Naive B cell (primary cell): ENCODE measurements at regions not wholly inside any gene's neighbourhood (a gene's known extent, or its start where the extent isn't known, plus 50 kb on each side); places are given as distances from the start of the nearest gene placed in this dataset.
"Not testable (repeated sequence)": the region's sequence is repeated elsewhere in the genome, so short reads cannot be mapped to it uniquely, and the experiment has no call there.

Experiments used
- ATAC-seq, 2 donors: fragments of 150-1000 bp; cut with Tn5 transposase; 2 replicates each; pipeline ENCODE4 v1.10.0; 2021; ENCODE audit warnings: low read depth in 2 of 2, mild to moderate bottlenecking in 2 of 2, moderate library complexity in 2 of 2
- DNase-seq: peaks from one replicate; pipeline ENCODE4 v3.0.0; 2022
- H3K27ac Mint-ChIP-seq, 6 donors: one replicate each; pipeline ENCODE4 v1.8.0; 2020 to 2022; ENCODE audit warnings: mild to moderate bottlenecking in 6 of 6, mixed read lengths in 6 of 6, moderate library complexity in 5 of 6, inconsistent platforms in 2 of 6
- H3K27me3 Mint-ChIP-seq, 3 donors: one replicate each; pipeline ENCODE4 v1.8.0; 2021 to 2022; ENCODE audit warnings: mixed read lengths in 3 of 3, mild to moderate bottlenecking in 1 of 3
- H3K36me3 Mint-ChIP-seq, 2 donors: one replicate each; pipeline ENCODE4 v1.8.0; 2020 to 2022; ENCODE audit warnings: mixed read lengths in 2 of 2, inconsistent platforms in 1 of 2, mild to moderate bottlenecking in 1 of 2
- H3K4me1 Mint-ChIP-seq, 3 donors: one replicate each; pipeline ENCODE4 v1.8.0; 2020 to 2022; ENCODE audit warnings: mixed read lengths in 3 of 3, inconsistent platforms in 1 of 3, mild to moderate bottlenecking in 1 of 3, moderate library complexity in 1 of 3
- H3K4me3 Mint-ChIP-seq, 8 donors: one replicate each; pipeline ENCODE4 v1.8.0; 2020 to 2022; ENCODE audit warnings: mild to moderate bottlenecking in 8 of 8, mixed read lengths in 8 of 8, moderate library complexity in 8 of 8, inconsistent platforms in 2 of 8
- H3K9me3 Mint-ChIP-seq, 7 donors: one replicate each; pipeline ENCODE4 v1.8.0; 2020 to 2022; ENCODE audit warnings: mixed read lengths in 7 of 7, mild to moderate bottlenecking in 5 of 7, inconsistent platforms in 2 of 7, moderate library complexity in 1 of 7

DNA sequence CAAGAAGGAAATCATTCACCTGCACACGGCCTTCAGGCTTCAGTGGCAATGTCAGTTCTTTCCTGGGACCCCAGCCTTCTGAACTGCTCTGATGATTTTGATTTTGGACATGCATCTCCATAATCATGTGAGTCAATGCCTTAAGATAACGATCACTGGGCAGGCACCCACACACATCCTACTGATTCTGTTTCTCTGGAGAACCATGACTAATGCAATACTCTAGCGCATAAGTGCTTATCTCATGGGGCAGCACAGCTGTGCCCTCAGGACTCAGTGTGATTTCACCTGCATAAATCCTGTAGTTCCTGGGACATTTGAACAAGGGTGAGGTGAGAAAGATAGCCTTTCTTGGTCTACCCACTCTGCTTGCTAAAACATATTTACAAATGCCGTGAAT is 144.6 kb downstream of the AKAIN1 start:
- Mint-ChIP-seq H3K4me3 (no peak overlapping the region), H3K27me3 (peaks cover 12 to 23% (median 19%) of the 10 kb centered on the region in 3 donors), H3K36me3 (no peaks in the 10 kb centered on the region), H3K9me3 (peaks cover 0 to 4% (median 0%) of the 10 kb centered on the region in 7 donors), H3K27ac (no peak overlapping the region), H3K4me1 (peaks cover 0 to 4% (median 2%) of the 10 kb centered on the region in 3 donors)
- DNase-seq (no peak), ATAC-seq (no peak)

DNA sequence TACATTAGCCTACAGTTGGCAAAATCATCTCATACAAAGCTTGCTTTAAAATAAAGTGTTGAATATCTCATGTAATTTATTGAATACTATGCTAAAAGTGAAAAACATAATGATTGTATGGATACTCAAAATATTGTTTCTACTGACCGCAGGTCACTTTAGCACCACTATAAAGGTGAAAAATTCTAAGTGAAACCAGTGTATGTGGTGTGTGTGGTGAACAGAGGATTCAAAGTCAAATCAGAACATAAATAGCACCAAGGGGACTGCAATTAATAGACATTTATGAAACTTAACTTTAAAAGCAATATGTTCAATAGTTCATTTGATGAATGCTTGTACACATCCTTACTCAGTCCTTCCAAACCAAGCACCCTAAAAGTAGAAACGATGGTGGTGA is 145.8 kb downstream of the AKAIN1 start:
- DNase-seq (no peak), ATAC-seq (no peak)
- Mint-ChIP-seq H3K4me1 (no peaks in the 10 kb centered on the region), H3K27me3 (peaks cover 4 to 14% (median 10%) of the 10 kb centered on the region in 3 donors), H3K9me3 (peaks cover 0 to 4% (median 0%) of the 10 kb centered on the region in 7 donors), H3K4me3 (no peak overlapping the region), H3K27ac (no peak overlapping the region), H3K36me3 (no peaks in the 10 kb centered on the region)

DNA sequence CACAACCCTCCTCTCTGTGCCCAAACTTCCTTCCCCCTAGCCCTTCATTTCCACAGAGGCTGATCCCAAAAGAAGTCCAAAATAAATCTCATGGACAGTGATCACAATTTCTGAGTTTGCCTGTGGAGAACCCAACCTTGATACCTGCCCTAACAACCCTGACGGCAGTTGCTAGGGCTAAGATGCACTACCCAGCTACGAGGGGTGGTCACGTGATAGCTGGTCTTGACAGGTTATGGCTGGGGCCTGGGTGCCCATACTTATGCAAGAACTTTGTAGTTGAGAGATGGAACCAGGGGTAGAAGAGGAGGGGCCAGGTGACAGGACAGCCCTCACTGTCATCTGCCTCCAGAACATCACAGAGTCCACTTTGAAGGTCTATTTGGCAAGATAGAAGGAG is 147.9 kb downstream of the AKAIN1 start:
- peak overlapping the region in 1 of 8 donors; percentile 17 for H3K4me3 Mint-ChIP-seq
- H3K27ac Mint-ChIP-seq: no peak overlapping the region

DNA sequence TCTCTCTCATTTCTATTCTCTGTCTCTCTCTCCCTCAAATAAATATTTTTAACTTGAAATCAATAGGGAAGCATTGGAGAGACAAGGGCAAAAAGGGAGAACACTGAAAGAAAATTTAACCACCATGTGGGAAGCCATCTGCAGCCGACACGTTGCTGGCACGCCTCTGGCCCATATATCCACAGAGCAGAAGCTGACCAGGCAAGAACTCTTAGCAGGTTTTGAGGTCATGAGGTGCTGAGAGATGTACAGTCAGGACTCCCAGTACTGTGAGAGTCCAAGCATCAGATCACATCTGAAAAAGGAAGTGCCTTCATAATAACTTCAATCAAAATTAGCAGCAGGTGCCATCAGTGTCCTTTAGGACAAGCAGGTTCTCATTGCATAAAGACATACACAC is 156.6 kb downstream of the AKAIN1 start:
- Mint-ChIP-seq H3K4me3 (no peak overlapping the region), H3K4me1 (no peaks in the 10 kb centered on the region), H3K27ac (no peak overlapping the region), H3K36me3 (no peaks in the 10 kb centered on the region), H3K27me3 (peaks cover 0 to 13% (median 0%) of the 10 kb centered on the region in 3 donors), H3K9me3 (peaks cover 0 to 18% (median 3%) of the 10 kb centered on the region in 7 donors)
- no peak for ATAC-seq
- DNase-seq: no peak

More for the DNA sequence above, 147.9 kb downstream of the AKAIN1 start:
- Mint-ChIP-seq H3K27me3 (no peaks in the 10 kb centered on the region), H3K4me1 (no peaks in the 10 kb centered on the region), H3K9me3 (peaks cover 0 to 4% (median 0%) of the 10 kb centered on the region in 7 donors), H3K36me3 (no peaks in the 10 kb centered on the region)
- ATAC-seq (no peak), DNase-seq (no peak)

DNA sequence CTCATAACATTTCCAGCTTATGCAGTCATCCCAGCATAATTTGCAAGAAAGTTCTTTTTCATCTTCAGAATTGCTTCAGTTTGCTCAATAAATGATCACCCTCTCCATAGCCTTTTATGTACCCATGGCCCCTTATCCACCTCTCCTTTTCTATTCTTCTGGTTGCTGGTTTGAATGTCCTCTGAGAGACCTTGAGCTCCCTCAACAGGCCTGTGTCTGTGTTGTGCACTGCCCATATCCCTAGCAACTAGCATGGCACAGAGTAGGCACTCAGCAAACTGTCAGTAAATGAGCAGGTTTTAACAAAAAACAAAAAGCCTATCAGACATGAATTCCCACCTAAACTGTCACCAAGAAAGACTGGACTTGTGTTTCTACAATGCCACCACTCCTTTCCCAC is 160.5 kb downstream of the AKAIN1 start:
- DNase-seq: no peak
- H3K4me3 Mint-ChIP-seq: no peak overlapping the region
- peaks cover 0 to 38% (median 11%) of the 10 kb centered on the region in 7 donors for H3K9me3 Mint-ChIP-seq
- no peaks in the 10 kb centered on the region for H3K36me3 Mint-ChIP-seq
- H3K27ac Mint-ChIP-seq: peak overlapping the region in 1 of 6 donors; percentile 18
- peaks cover 0 to 13% (median 0%) of the 10 kb centered on the region in 3 donors for H3K27me3 Mint-ChIP-seq
- no peaks in the 10 kb centered on the region for H3K4me1 Mint-ChIP-seq
- ATAC-seq: no peak

DNA sequence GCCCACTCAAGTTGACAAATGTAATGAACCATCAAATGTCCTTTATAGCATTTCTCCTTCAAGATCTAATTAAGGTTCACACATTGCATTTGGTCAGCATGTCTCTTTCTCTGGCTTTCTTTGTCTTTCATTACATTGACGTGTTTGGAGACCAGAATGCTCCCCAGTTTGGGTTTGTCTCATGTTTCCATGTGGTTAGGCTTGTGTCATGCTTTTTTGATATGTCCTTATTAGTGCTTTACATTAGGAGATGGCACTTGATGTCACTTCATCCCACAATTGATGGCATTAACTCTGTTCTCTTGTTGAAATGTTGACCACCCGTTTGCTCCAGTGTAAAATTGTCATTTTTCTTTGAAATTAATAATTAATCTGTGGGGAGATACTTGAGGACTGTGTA is 165.8 kb downstream of the AKAIN1 start:
- DNase-seq: no peak
- H3K36me3 Mint-ChIP-seq: no peaks in the 10 kb centered on the region
- no peaks in the 10 kb centered on the region for H3K4me1 Mint-ChIP-seq
- no peak overlapping the region for H3K4me3 Mint-ChIP-seq
- H3K27me3 Mint-ChIP-seq: peaks cover 0 to under 1% (median 0%) of the 10 kb centered on the region in 3 donors
- no peak for ATAC-seq
- H3K27ac Mint-ChIP-seq: no peak overlapping the region
- peaks cover 8 to 37% (median 13%) of the 10 kb centered on the region in 7 donors for H3K9me3 Mint-ChIP-seq

GRCh38 chr18:5030636-5031035 is 166.4 kb downstream of the AKAIN1 start:
- DNase-seq: no peak
- no peaks in the 10 kb centered on the region for H3K36me3 Mint-ChIP-seq
- peaks cover 8 to 31% (median 13%) of the 10 kb centered on the region in 7 donors for H3K9me3 Mint-ChIP-seq
- no peak for ATAC-seq
- no peak overlapping the region for H3K4me3 Mint-ChIP-seq
- no peak overlapping the region for H3K27ac Mint-ChIP-seq
- H3K4me1 Mint-ChIP-seq: no peaks in the 10 kb centered on the region
- H3K27me3 Mint-ChIP-seq: no peaks in the 10 kb centered on the region

GRCh38 chr18:5029592-5029991 is 167.5 kb downstream of the AKAIN1 start:
- Mint-ChIP-seq H3K27me3 (no peaks in the 10 kb centered on the region), H3K4me1 (no peaks in the 10 kb centered on the region), H3K4me3 (no peak overlapping the region), H3K36me3 (no peaks in the 10 kb centered on the region), H3K9me3 (peaks cover 7 to 30% (median 13%) of the 10 kb centered on the region in 7 donors), H3K27ac (no peak overlapping the region)
- no peak for ATAC-seq
- DNase-seq: no peak

GRCh38 chr18:5024741-5025140 is 172.3 kb downstream of the AKAIN1 start:
- Mint-ChIP-seq H3K4me3 (no peak overlapping the region), H3K27me3 (no peaks in the 10 kb centered on the region), H3K9me3 (peaks cover 0 to 5% (median 4%) of the 10 kb centered on the region in 7 donors), H3K36me3 (no peaks in the 10 kb centered on the region), H3K4me1 (no peaks in the 10 kb centered on the region), H3K27ac (no peak overlapping the region)
- no peak for DNase-seq
- ATAC-seq: no peak

GRCh38 chr18:5021558-5021957 is 175.5 kb downstream of the AKAIN1 start:
- Mint-ChIP-seq H3K9me3 (peaks cover 0 to 17% (median 2%) of the 10 kb centered on the region in 7 donors), H3K4me3 (no peak overlapping the region), H3K36me3 (no peaks in the 10 kb centered on the region), H3K27ac (no peak overlapping the region), H3K27me3 (no peaks in the 10 kb centered on the region), H3K4me1 (no peaks in the 10 kb centered on the region)
- DNase-seq (no peak), ATAC-seq (no peak)

GRCh38 chr18:5015213-5015612 is 181.8 kb downstream of the AKAIN1 start:
- no peaks in the 10 kb centered on the region for H3K4me1 Mint-ChIP-seq
- no peaks in the 10 kb centered on the region for H3K27me3 Mint-ChIP-seq
- ATAC-seq: no peak
- H3K9me3 Mint-ChIP-seq: peaks cover 3 to 36% (median 4%) of the 10 kb centered on the region in 7 donors
- DNase-seq: no peak
- H3K4me3 Mint-ChIP-seq: no peak overlapping the region
- no peaks in the 10 kb centered on the region for H3K36me3 Mint-ChIP-seq
- H3K27ac Mint-ChIP-seq: no peak overlapping the region

- H3K4me3 Mint-ChIP-seq, H3K4me1 Mint-ChIP-seq, H3K36me3 Mint-ChIP-seq, H3K27ac Mint-ChIP-seq, DNase-seq, ATAC-seq: not testable (repeated sequence)
- peaks cover 0 to 23% (median 6%) of the 10 kb centered on the region in 7 donors for H3K9me3 Mint-ChIP-seq
- H3K27me3 Mint-ChIP-seq: peaks cover 0 to 12% (median 12%) of the 10 kb centered on the region in 3 donors
These were observed 192.8 kb downstream of the AKAIN1 start for GRCh38 chr18:5004031-5004820.

GRCh38 chr18:4994710-4995109 is 202.3 kb downstream of the AKAIN1 start:
- no peaks in the 10 kb centered on the region for H3K4me1 Mint-ChIP-seq
- peaks cover 0 to 7% of the 10 kb centered on the region in 2 donors for H3K36me3 Mint-ChIP-seq
- DNase-seq (no peak), ATAC-seq (no peak)
- peaks cover 6 to 36% (median 19%) of the 10 kb centered on the region in 7 donors for H3K9me3 Mint-ChIP-seq
- H3K27ac Mint-ChIP-seq: no peak overlapping the region
- no peak overlapping the region for H3K4me3 Mint-ChIP-seq
- H3K27me3 Mint-ChIP-seq: no peaks in the 10 kb centered on the region
